ENCODE measurements at regions not wholly inside any gene's neighbourhood (a gene's known extent, or its start where the extent isn't known, plus 50 kb on each side); places are given as distances from the start of the nearest gene placed in this dataset.

DNA sequence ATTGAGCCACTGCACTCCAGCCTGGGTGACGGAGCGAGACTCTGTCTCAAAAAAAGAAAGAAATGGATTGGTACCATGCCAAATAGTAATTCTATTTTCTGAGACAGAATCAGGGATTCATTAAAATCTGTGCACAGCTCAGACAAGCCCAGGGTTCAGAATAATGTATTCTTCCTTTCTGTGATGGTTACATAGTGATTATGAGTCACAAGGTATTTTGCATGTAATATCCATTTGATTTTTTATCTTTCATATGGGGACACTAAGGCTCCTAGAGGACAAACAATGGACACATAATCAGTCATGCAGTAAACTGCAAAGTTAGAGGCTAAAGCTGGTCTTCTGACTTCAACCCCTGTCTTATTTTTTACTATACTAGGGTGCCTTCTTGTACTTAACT lies 156.8 kb upstream of the COL8A1 start:
- Histone ChIP-seq H3K4me1 (no peaks in the 10 kb centered on the region), H3K4me3 (no peak overlapping the region), H3K27me3 (no peaks in the 10 kb centered on the region), H3K36me3 (no peaks in the 10 kb centered on the region), H3K27ac (no peak overlapping the region), H3K9me3 (no peaks in the 10 kb centered on the region)
- TF ChIP-seq, protein P1, sequence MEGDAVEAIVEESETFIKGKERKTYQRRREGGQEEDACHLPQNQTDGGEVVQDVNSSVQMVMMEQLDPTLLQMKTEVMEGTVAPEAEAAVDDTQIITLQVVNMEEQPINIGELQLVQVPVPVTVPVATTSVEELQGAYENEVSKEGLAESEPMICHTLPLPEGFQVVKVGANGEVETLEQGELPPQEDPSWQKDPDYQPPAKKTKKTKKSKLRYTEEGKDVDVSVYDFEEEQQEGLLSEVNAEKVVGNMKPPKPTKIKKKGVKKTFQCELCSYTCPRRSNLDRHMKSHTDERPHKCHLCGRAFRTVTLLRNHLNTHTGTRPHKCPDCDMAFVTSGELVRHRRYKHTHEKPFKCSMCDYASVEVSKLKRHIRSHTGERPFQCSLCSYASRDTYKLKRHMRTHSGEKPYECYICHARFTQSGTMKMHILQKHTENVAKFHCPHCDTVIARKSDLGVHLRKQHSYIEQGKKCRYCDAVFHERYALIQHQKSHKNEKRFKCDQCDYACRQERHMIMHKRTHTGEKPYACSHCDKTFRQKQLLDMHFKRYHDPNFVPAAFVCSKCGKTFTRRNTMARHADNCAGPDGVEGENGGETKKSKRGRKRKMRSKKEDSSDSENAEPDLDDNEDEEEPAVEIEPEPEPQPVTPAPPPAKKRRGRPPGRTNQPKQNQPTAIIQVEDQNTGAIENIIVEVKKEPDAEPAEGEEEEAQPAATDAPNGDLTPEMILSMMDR (IDR thresholded peaks at IDR 0.05): no peak
- no peak for TF ChIP-seq POLR2A (IDR thresholded peaks at IDR 0.05)
- intact Hi-C loops (cut with DNase I; ENCODE audit: low total_unique reads): no loop called here
- DNase-seq: no peak

DNA sequence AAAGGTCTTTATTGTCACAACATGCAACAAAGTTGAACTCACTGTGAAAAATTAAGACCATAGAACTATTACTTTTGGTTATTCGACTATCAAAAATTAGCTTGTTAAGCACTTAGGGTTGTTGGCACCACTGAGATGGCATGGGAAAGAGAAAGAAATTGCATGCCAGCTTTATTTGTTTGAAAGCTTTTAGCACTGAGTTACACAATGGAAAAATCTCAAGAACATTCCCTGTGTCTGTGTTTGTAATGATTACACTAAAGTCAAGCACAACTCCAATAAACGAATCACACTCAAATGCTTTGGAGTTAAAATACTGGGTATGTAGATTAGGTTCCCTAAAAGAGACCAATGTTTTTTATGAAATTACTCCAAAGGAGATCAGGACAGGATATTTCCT lies 158.6 kb upstream of the COL8A1 start:
- intact Hi-C loops (cut with DNase I; ENCODE audit: low total_unique reads): no loop called here
- Histone ChIP-seq H3K4me1 (no peaks in the 10 kb centered on the region), H3K27ac (no peak overlapping the region), H3K9me3 (no peaks in the 10 kb centered on the region), H3K36me3 (no peaks in the 10 kb centered on the region), H3K4me3 (no peak overlapping the region), H3K27me3 (no peaks in the 10 kb centered on the region)
- DNase-seq: no peak
- TF ChIP-seq POLR2A (IDR thresholded peaks at IDR 0.05): no peak
- TF ChIP-seq, protein P1 (IDR thresholded peaks at IDR 0.05): no peak

DNA sequence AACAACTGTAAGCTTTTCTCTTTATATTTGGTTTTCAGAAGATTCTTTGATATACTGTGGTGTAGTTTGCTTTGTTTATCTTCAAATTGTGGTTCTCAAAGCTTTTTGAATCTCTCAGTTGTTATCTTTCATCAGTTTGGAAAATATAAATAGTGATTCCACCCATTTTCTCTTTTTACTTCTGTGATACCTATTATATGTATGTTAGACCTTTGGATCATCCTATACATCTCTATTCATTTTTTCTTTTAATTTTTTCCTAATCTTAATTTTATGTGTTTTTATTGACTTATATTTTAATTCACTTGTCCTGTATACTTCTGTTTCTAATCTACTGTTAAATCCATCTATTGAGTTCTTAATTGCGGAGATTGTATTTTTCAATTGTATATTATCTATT lies 160.7 kb upstream of the COL8A1 start:
- intact Hi-C loops (cut with DNase I; ENCODE audit: low total_unique reads): no loop called here
- H3K9me3 ChIP-seq: no peaks in the 10 kb centered on the region
- no peak for DNase-seq
- H3K27ac ChIP-seq: no peak overlapping the region
- TF ChIP-seq POLR2A (IDR thresholded peaks at IDR 0.05): no peak
- TF ChIP-seq, protein P1 (IDR thresholded peaks at IDR 0.05): no peak
- no peaks in the 10 kb centered on the region for H3K4me1 ChIP-seq
- no peaks in the 10 kb centered on the region for H3K27me3 ChIP-seq
- H3K36me3 ChIP-seq: no peaks in the 10 kb centered on the region
- H3K4me3 ChIP-seq: no peak overlapping the region

DNA sequence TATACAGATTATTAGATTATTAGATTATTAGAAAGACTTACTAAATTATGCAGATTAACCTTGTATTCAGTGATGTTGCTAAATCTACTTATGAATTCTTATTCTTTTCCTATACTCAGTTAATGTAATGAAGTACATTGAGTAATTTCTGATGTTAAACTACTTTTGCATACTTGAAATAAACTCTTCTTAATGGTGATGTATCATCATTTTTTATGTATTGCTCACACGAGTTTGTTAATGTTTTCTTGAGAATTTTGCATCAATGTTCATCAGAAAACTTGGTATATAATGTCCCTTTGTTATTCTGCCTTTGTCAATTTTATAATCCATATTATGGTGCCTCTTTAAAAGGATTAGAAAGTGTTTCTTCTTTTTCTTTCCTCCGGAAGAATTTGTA lies 163.2 kb upstream of the COL8A1 start:
- Histone ChIP-seq H3K9me3 (no peaks in the 10 kb centered on the region), H3K4me1 (no peaks in the 10 kb centered on the region), H3K4me3 (no peak overlapping the region), H3K36me3 (no peaks in the 10 kb centered on the region), H3K27me3 (no peaks in the 10 kb centered on the region), H3K27ac (no peak overlapping the region)
- TF ChIP-seq, protein P1 (IDR thresholded peaks at IDR 0.05): no peak
- TF ChIP-seq POLR2A (IDR thresholded peaks at IDR 0.05): no peak
- DNase-seq: no peak
- intact Hi-C loops (cut with DNase I; ENCODE audit: low total_unique reads): no loop called here

DNA sequence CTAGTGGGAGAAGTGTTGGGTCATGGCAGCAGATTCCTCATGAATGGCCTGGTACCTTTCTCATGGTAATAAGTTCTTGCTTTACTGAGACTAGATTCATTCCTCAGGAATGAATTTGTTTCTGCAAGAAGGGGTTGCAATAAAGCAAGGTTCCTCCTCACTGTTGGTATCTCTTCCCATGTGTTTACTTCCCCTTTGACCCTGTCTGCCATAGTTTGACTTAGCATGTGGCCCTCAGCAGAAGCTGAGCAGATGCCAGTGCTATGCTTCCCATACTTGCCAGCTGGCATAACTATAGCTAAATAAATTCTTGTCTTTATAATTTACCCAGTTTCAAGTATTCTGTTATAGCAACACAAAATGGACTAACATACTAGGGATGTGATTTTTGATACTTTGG lies 163.6 kb upstream of the COL8A1 start:
- Histone ChIP-seq H3K4me3 (no peak overlapping the region), H3K4me1 (no peaks in the 10 kb centered on the region), H3K27me3 (no peaks in the 10 kb centered on the region), H3K36me3 (no peaks in the 10 kb centered on the region), H3K27ac (no peak overlapping the region), H3K9me3 (no peaks in the 10 kb centered on the region)
- intact Hi-C loops (cut with DNase I; ENCODE audit: low total_unique reads): no loop called here
- DNase-seq: no peak
- no peak for TF ChIP-seq POLR2A (IDR thresholded peaks at IDR 0.05)
- TF ChIP-seq, protein P1 (IDR thresholded peaks at IDR 0.05): no peak

Data from uterus (tissue), 3 donors.